IMR-90 (cell line): ENCODE measurements at regions not wholly inside any gene's neighbourhood (a gene's known extent, or its start where the extent isn't known, plus 50 kb on each side); places are given as distances from the start of the nearest gene placed in this dataset.
A peak's percentile ranks its signal among the peaks of the same experiment; 100 is the strongest.

ENCODE experiments used
- ATAC-seq: fragments of 200-7000 bp; cut with Tn5 transposase; 2 replicates; pipeline ENCODE4 v1.9.1; 2020; ENCODE audit warnings: low read depth, mild to moderate bottlenecking, moderate library complexity
- BruUV-seq: library from RNA; stranded (reverse); fragments of 400-500 nt; replicated peaks from 2 replicates; lab custom pipeline; 2021; lab: Mats Ljungman, UMichigan
- CTCF ChIA-PET: fragments of 300-600 bp; formaldehyde crosslinking; extraction: SDS; loops from one replicate; lab custom pipeline; 2021; ENCODE audit warnings: antibody characterized with exemption; lab: Yijun Ruan, JAX
- POLR2A ChIA-PET: fragments of 300-600 bp; sonication (Branson Sonifier 250); formaldehyde crosslinking; loops from one replicate; lab custom pipeline; 2022; ENCODE audit warnings: antibody characterized with exemption; ENCODE audit not compliant: unreplicated experiment; lab: Charles Lee
- DNase-seq: peaks from one replicate; pipeline ENCODE4 v3.0.0; 2013
- H2AFZ ChIP-seq: replicated peaks from 2 replicates; pipeline ENCODE3; 2013; ENCODE audit warnings: low read length, mild to moderate bottlenecking; ENCODE audit not compliant: poor library complexity
- H2AK5ac ChIP-seq: 2 replicates; pipeline ENCODE4 v1.6.1; 2013; ENCODE audit warnings: low read depth, low read length, inconsistent platforms
- H2AK9ac ChIP-seq: replicated peaks from 2 replicates; pipeline ENCODE3; 2013; ENCODE audit warnings: mild to moderate bottlenecking, low read depth, low read length, moderate library complexity; ENCODE audit not compliant: poor library complexity
- H2BK120ac ChIP-seq: 2 replicates; pipeline ENCODE4 v1.6.1; 2013; ENCODE audit warnings: low read depth, low read length, inconsistent platforms
- H2BK15ac ChIP-seq: 3 replicates; pipeline ENCODE4 v1.6.1; 2013; ENCODE audit warnings: low read depth, low read length, inconsistent platforms
- H2BK20ac ChIP-seq: 2 replicates; pipeline ENCODE4 v1.6.1; 2013; ENCODE audit warnings: low read depth, mild to moderate bottlenecking, inconsistent platforms, low read length, moderate library complexity
- H2BK5ac ChIP-seq: 2 replicates; pipeline ENCODE4 v1.6.1; 2013; ENCODE audit warnings: mild to moderate bottlenecking, low read depth, low read length, inconsistent platforms; ENCODE audit not compliant: poor library complexity, severe bottlenecking
- H3K14ac ChIP-seq: replicated peaks from 2 replicates; pipeline ENCODE4 v1.6.1; 2013; ENCODE audit warnings: low read depth, low read length, inconsistent platforms
- H3K18ac ChIP-seq: 2 replicates; pipeline ENCODE4 v1.6.1; 2013; ENCODE audit warnings: low read depth, low read length, control low read depth
- H3K23ac ChIP-seq: 2 replicates; pipeline ENCODE4 v1.6.1; 2013; ENCODE audit warnings: low read depth, low read length, inconsistent platforms
- H3K27ac ChIP-seq: 2 replicates; pipeline ENCODE4 v1.5.1; 2013; ENCODE audit warnings: mild to moderate bottlenecking, control low read depth, low read length; ENCODE audit not compliant: insufficient read depth
- H3K27me3 ChIP-seq: 2 replicates; pipeline ENCODE4 v1.6.1; 2013; ENCODE audit warnings: low read length; ENCODE audit not compliant: control insufficient read depth, insufficient read depth
- H3K36me3 ChIP-seq: 2 replicates; pipeline ENCODE4 v1.6.1; 2013; ENCODE audit warnings: low read length, mixed read lengths; ENCODE audit not compliant: control insufficient read depth, insufficient read depth
- H3K4ac ChIP-seq: 2 replicates; pipeline ENCODE4 v1.6.1; 2013; ENCODE audit warnings: low read depth, low read length, inconsistent platforms
- H3K4me1 ChIP-seq: 2 replicates; pipeline ENCODE4 v1.6.1; 2013; ENCODE audit warnings: low read length, mixed read lengths; ENCODE audit not compliant: control insufficient read depth, insufficient read depth
- H3K4me2 ChIP-seq: 2 replicates; pipeline ENCODE4 v1.6.1; 2013; ENCODE audit warnings: low read depth, mild to moderate bottlenecking, control low read depth, low read length, moderate library complexity
- H3K4me3 ChIP-seq: 2 replicates; pipeline ENCODE4 v1.5.1; 2013; ENCODE audit warnings: low read depth, mild to moderate bottlenecking, control low read depth, low read length, moderate library complexity; ENCODE audit not compliant: insufficient read depth
- H3K56ac ChIP-seq: 2 replicates; pipeline ENCODE4 v1.6.1; 2013; ENCODE audit warnings: low read length, inconsistent platforms; ENCODE audit not compliant: insufficient read depth; ENCODE audit errors: extremely low read depth
- H3K79me1 ChIP-seq, 2 experiments: 2 replicates each; pipeline ENCODE4 v1.6.1; 2013; ENCODE audit warnings: low read length in 2 of 2, inconsistent platforms in 1 of 2, low read depth in 1 of 2
- H3K9ac ChIP-seq: 2 replicates; pipeline ENCODE4 v1.6.1; 2013; ENCODE audit warnings: low read depth, low read length, control low read depth
- H3K9me1 ChIP-seq: 2 replicates; pipeline ENCODE4 v1.6.1; 2013; ENCODE audit warnings: low read length, inconsistent platforms; ENCODE audit not compliant: insufficient read depth
- H3K9me3 ChIP-seq: 2 replicates; pipeline ENCODE4 v1.6.1; 2013; ENCODE audit warnings: low read length; ENCODE audit not compliant: control insufficient read depth, insufficient read depth
- H4K20me1 ChIP-seq: 2 replicates; pipeline ENCODE4 v1.6.1; 2013; ENCODE audit warnings: low read length, inconsistent platforms; ENCODE audit not compliant: insufficient read depth
- H4K5ac ChIP-seq: 2 replicates; pipeline ENCODE4 v1.6.1; 2013; ENCODE audit warnings: mild to moderate bottlenecking, low read depth, low read length, control low read depth
- H4K8ac ChIP-seq, 2 experiments: 2 replicates each; pipeline ENCODE4 v1.6.1; 2013; ENCODE audit warnings: low read depth in 2 of 2, low read length in 2 of 2, control low read depth in 1 of 2, inconsistent platforms in 1 of 2
- H4K91ac ChIP-seq: 2 replicates; pipeline ENCODE4 v1.6.1; 2013; ENCODE audit warnings: low read depth, low read length, inconsistent platforms; ENCODE audit not compliant: insufficient read depth
- CEBPB ChIP-seq: IDR thresholded peaks from 2 replicates; pipeline ENCODE4 v1.6.1; 2012; ENCODE audit warnings: low read depth, low read length, improper control_type of control experiment
- MAFK ChIP-seq: IDR thresholded peaks from 2 replicates; pipeline ENCODE4 v1.6.1; 2012; ENCODE audit warnings: low read depth, low read length, improper control_type of control experiment
- dilution Hi-C: fragments of 300-500 bp; cut with HindIII; formaldehyde crosslinking; loops from one replicate; pipeline ENCODE4 v1.14.3; 2018; ENCODE audit warnings: low sequenced_read_pairs; ENCODE audit not compliant: unreplicated experiment
- in situ Hi-C: fragments of 300-500 bp; cut with MboI; formaldehyde crosslinking; loops from 3 replicates; pipeline ENCODE4 v1.14.3; 2019; ENCODE audit warnings: low sequenced_read_pairs, inconsistent platforms, mixed read lengths
- intact Hi-C: fragments of 100-400 bp; cut with micrococcal nuclease; formaldehyde crosslinking; loops from 2 replicates; pipeline ENCODE4 v1.10.0; 2022

- intact Hi-C loops (no loop called here), dilution Hi-C loops (no loop called here), in situ Hi-C loops (no loop called here)
- Histone ChIP-seq H3K79me1 (no peaks in the 10 kb centered on the region), H3K18ac (no peak overlapping the region), H3K4me1 (peaks cover 1% of the 10 kb centered on the region; the same call in 1 of the 2 replicates), H3K9me3 (no peaks in the 10 kb centered on the region), H4K91ac (no peak overlapping the region), H3K27ac (no peak overlapping the region), H2AK5ac (0 out of 2 replicates have a peak overlapping the region, but pooled peaks have one; percentile 27), H3K4me3 (no peak overlapping the region), H2BK120ac (no peak overlapping the region), H2BK20ac (no peak overlapping the region), H2BK15ac (peak overlapping the region; percentile 41; the same call in 1 of the 3 replicates), H4K8ac (no peak overlapping the region), H3K4me2 (no peak overlapping the region), H4K5ac (no peak overlapping the region), H3K56ac (no peak overlapping the region), H3K9me1 (peaks cover 3% of the 10 kb centered on the region), H3K36me3 (no peaks in the 10 kb centered on the region), H3K23ac (peak overlapping the region; percentile 67; the same call in 1 of the 2 replicates), H4K20me1 (no peaks in the 10 kb centered on the region; the same call in 1 of the 2 replicates), H3K4ac (no peak overlapping the region), H2AFZ (no peak overlapping the region), H3K14ac (0 out of 2 replicates have a peak overlapping the region, but pooled peaks have one; percentile 18), H3K27me3 (no peaks in the 10 kb centered on the region), H3K9ac (no peak overlapping the region), H2AK9ac (no peak overlapping the region), H2BK5ac (no peak overlapping the region)
- no TSS peak for BruUV-seq
- DNase-seq: no peak
- ChIA-PET POLR2A (no interaction called here), CTCF (interaction anchor here (0.7 kb wide), 1 partner anchor 11 kb away, joined by 3 read pairs; no protein-coding TSS in a partner anchor)
- TF ChIP-seq MAFK (peak; percentile 95), CEBPB (no peak)
- ATAC-seq: no peak
Measured at GRCh38 chr2:83106853-83107252, 1352.2 kb downstream of the SUCLG1 start.
